GM21381 (cell line): ENCODE measurements at regions not wholly inside any gene's neighbourhood (a gene's known extent, or its start where the extent isn't known, plus 50 kb on each side); places are given as distances from the start of the nearest gene placed in this dataset.
"Not testable (repeated sequence)": the region's sequence is repeated elsewhere in the genome, so short reads cannot be mapped to it uniquely, and the experiment has no call there.

Experiments
- ATAC-seq: cut with Tn5 transposase; IDR thresholded peaks from one replicate; pipeline ENCODE4 v1.9.1; 2021; ENCODE audit warnings: mild to moderate bottlenecking, moderate library complexity; ENCODE audit not compliant: unreplicated experiment

DNA sequence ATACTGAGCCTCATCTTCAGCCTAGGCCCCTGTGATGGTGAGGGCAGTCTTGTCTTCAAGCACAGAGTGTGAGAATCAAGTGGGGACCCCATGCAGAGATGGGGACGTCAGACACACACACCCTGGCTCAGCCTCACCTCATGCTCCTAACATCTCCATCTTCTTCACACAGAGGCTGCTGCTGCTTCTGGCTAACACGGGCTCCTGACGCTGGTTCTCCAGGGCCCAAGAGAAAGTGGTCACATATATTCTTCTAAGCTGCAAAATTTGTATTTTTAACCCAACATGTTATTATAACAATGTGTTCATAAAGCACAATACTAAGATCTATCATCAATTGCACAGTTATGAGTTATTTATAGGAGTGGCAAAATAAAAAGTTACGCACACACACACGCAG is 101.2 kb downstream of the VPREB1 start:
- no peak for ATAC-seq

DNA sequence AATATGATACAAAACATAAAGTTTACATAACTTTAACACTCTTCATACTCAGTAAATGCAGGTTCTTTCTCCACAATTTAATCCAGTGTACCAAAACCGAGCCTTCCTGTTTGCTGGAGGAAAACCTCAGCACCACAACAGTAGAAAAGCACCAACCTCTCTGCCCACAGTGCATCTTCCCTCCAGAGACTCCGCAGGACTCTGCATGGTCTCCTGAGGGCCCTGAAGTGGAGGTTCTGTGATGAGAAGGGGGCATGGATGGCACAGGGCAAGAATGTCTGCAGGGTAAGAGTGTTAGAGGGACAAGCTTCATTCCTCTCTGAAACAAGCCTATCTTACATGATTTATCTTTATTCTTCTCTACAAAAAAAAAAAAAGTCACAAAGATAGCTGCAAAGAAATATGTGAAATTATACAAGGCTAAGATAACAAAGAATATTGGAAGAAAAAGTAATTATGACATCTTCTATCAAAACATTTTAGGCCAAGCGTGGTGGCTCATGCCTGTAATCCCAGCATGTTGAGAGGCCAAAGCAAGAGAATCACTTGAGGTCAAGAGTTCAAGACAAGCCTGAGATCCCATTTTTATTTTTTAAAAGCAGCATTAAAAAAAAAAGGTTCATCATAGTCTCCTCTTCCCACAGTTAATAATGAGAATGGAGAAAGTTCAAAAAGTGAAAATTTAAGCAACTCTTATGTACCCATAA is 102.0 kb downstream of the VPREB1 start:
- no peak for ATAC-seq

DNA sequence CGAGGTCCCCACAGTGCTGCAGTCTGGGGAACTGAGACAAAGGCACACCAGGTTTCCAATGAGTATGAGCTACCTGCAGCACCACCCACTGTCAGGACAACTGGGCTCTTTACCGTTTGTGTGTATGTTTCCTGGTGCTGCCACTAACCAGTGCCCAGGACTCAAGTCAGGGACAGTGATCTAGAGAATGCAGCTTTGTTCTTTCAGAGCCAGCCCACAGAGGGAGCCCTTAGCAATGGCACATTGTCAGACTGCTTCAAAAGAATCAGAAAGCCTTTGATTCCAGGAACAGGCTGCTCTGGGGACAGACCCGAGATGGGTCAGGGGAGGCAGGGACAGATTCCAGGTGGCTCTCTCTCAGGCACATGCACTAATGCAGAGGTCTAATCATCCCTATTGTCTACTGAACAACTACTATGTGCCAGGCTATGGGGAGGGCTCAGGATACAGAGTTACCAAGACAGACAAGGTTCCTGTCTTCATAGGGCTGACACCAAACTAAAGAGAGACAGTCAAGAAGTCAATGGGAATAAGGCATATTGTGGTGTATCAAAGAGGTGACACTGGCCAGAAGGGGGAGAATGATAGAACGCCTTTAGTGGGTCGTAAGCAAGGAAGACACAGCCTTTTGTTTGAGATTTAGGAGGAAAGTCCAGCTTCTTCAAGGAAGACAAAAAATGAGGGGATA is 103.7 kb downstream of the VPREB1 start:
- no peak for ATAC-seq

DNA sequence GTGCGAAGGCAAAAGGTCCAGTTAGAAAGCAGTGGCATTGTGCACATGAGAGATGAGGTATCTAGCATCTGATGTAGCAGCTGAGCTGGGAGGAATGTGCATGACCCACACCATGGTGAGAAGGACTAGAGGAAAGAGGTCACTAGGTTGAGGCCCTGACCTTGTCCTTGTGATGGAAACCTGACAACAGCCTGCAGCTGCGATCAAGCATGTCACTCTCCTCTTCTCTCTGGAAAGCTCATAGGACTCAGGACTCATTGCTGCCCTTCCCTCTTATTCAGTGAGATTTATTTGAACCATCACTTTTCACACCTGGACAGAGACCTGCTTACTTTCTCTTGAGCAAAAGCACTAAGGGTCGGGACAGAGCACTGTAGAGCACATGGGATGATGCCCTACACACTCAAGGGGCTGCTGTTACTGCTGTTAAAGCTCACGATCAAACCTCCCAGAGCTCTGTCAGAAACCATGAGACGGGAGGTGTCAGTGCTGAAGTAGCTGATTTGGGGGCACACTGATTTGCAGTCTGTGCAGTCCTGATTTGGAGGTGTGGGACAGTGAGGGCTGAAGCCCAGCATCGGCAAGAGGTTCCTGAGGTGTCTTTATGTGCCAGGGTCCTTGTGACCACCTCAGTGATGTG is 104.3 kb downstream of the VPREB1 start:
- no peak for ATAC-seq

DNA sequence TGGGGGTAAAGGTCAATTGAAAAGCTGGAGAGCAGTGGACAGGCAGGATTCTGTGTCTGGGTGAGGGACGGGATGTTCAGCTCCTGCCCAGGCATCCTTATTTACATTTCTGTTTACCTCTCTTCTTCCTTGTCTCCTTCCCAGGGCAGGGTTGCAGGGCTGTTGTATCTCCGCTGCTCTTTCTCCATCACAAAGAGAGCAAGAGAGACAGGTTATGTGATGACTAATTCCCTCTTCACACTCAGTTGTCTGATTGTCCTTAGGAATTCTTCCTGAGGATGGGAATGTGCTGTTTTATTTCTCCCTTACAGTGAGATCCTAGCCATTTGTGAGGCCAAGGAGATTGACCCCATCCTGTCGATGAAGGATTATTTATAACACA is 104.9 kb downstream of the VPREB1 start:
- ATAC-seq: no peak

DNA sequence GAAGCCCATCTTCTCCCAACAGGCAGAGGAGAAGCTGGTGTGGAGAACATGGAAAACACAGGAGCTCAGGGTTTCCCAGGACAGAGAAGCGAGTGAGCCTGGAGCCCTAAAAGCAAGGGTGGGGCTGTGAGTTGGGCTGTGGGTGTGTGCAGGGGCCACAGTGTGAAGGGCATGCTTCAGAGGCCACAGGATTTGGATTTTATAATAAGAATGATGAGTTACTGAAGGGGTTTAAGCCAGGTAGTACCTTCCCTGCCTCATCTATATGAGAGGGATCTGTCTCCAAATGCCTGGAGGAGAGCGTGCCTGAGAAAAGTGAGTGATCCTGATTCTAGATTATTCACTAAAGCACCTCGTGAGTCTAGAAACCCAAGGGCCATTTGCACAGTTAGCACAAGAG is 106.8 kb downstream of the VPREB1 start:
- ATAC-seq: no peak

DNA sequence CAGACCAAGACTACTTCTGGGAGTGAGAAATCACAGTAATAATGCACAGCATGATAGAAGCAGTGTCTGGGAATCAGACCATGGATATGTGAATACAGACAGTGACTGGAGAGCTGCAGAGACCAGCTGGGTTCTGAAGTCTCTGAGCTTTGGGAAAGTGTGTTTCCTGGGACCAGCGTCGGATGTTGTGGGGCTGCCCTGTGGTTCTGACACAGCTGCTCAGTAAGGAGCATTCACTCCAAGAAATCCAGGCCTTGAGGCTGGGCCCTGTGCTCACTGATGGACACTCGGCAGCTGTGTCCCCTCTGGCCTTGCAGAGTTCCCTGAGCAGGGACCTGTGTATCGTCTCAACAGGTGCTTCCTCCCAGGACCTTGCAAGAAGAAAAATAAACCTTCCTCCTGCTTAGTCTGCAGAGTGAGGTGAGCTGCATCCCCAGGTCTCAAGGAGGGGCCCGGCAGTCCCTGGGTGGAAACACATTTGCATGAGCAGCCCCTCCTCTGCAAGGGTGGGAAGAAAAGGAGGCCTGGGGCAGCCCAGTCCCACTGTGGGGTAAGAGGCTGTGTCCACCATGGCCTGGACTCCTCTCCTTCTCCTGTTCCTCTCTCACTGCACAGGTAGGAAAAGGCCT is 107.9 kb downstream of the VPREB1 start:
- ATAC-seq: no peak

DNA sequence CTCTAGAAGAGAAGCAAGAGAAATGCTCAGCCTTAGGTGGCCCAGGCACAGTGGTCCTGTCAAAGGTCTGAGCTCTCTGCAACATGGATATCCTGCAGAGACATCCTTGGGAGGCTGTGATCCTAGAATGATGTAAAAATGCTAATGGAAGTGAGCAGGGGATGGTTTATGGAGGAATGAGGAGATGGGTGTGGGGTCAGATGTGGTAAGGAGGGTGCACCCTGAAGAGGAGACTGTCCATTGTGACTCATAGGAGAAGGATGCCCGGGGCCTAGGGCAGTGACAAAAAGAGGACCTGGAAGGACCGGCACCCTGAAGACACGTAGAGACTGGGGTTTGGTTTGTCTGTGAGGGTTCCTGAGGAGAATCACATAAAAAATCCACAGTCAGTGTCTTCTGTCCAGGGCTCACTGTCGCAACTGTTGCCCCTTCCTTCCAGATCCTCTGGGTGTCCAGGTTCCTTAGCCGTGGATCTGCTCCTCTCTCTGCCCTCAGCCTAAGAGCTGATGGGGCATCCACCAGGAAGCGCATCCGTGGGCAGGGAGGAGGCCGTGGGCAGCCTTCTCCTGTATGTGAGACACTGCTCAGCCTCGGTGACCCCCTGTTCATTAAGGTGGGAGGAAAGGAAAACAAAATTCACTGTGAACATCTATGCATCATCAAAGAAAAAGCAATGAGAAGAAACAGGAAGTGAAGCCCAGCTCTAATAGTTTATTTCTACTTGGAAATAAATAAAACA is 110.7 kb downstream of the VPREB1 start:
- no peak for ATAC-seq

DNA sequence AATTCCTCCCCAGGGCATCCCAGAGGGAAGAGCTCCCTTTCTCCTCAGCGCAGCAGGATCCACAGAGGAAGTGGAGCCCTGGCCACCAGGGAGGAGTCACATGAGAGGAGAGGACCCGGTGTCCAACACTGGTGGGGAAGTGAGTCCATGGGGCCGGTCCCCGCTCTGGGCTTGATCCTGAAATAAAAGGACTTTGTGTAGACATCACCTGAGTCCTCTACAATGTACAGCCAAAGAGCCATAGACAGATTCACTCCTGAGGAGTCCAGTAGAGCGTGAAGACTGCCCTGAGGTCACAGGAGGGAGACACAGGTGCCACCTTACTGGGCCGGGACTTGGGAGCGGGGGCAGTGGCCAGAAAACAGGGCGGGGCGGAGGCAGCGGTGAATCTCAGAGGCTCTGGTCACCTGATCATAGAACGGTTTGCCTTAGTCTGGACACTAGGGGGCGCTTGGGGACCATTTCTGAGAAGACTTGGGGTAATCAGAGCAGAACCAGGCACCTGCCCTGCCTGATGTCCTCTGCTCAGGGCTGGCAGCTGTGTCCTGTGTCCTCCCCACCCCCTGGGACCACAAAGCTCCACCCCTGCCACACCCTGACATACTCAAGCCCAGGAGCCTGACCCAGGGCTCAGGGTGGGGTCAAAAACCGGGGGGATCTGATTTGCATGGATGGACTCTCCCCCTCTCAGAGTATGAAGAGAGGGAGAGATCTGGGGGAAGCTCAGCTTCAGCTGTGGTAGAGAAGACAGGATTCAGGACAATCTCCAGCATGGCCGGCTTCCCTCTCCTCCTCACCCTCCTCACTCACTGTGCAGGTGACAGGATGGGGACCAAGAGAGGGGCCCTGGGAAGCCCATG is 112.7 kb downstream of the VPREB1 start:
- ATAC-seq: peak; percentile 72

DNA sequence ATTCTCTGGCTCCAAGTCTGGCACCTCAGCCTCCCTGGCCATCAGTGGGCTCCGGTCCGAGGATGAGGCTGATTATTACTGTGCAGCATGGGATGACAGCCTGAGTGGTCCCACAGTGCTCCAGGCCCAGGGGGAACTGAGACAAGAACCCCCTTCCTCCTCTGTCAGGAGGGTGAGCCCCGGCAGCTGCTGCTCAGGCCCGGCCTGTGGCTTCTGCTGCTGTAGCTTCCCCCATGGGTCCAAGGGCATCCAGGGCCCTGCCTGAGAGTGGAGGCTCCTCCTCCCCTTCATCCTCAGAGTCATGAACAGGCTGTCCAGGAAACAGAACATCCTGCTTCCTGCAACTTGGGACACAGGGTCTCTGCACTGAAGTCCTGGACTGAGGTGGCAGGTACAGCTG is 113.6 kb downstream of the VPREB1 start:
- ATAC-seq: no peak

DNA sequence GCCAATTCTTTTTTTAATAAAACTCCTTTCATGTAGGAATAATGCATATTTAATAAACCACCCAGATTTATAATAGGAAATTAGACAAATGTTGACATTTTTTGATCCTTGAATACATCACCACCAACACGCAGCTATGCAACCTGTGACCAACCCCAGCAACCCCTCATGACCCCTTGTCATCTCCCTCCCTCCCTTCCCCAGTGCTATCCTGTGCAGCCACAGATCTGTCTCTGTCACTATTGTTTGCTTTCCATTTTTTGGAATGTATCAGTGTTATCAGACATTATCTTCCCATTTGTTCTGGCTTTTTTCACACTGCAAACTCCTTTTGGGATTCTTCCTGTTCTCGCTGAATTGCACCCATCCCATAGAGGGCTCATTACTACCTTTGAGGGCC is 114.1 kb downstream of the VPREB1 start:
- no peak for ATAC-seq

DNA sequence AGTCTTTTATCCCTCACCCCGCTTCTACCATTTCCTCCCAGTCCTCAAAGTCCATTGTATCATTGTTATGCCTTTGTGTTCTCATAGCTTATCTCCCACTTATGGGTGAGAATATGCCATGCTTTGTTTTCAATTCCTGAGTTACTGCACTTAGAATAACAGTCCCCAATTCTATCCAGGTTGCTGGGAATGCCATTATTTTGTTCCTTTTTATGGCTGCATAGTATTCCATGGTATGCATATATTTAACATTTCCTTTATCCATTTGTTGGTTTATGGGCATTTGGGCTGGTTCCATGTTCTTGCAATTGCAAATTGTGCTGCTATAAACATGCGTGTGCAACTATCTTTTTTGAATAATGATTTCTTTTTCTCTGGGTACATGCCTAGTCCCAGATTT is 114.9 kb downstream of the VPREB1 start:
- ATAC-seq: no peak

DNA sequence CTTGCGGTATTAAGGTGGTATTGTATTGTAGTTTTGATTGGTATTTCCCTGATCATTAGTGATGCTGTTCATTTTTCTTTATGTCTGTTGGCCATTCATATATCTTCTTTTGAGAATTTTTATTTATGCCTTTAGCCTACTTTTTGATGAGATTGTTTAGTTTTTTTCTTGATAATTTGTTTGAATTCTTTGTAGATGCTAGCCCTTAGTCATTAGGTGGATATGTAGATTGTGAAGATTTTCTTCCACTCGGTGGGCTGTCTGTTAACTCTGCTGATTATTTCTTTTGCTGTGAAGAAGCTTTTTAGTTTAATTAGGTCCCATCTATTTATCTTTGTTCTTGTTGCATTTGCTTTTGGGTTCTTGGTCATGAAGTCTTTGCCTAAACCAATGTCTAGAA is 115.4 kb downstream of the VPREB1 start:
- no peak for ATAC-seq

DNA sequence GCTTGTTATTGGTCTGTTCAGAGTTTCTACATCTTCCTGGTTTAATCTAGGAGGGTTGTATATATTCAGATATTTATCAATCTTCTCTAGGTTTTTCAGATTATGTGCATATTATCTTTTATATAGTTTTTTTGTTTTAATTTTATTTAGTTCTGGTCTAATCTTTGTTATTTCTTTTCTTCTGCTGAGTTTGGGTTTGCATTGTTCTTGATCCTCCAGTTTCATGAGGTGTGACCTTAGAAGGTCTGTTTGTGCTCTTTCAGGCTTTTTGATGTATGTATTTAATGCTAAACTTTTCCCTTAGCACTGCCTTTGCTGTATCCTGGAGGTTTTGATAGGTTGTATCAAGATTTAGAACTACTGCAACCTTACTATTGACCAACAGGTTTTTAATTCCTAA is 117.7 kb downstream of the VPREB1 start:
- ATAC-seq: no peak

DNA sequence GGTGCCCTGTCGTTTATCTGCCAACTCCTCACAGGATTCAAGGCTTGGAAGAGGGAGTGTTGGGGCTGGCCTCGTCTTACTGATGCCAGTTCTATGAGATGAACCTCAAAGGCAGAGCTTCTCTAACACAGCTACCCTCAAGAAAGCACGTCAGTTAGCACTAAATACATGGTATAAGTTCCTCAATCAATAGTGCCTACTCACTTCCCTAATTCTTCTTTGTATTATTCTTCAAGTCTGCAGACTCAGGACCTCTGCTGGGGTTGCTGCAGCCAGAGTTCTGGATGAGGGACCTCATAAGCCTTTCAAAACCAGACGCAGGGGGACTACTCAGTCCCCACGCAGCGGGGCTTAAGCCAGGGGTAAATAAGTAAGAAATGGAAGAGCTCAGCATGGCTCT is 118.3 kb downstream of the VPREB1 start:
- ATAC-seq: no peak

DNA sequence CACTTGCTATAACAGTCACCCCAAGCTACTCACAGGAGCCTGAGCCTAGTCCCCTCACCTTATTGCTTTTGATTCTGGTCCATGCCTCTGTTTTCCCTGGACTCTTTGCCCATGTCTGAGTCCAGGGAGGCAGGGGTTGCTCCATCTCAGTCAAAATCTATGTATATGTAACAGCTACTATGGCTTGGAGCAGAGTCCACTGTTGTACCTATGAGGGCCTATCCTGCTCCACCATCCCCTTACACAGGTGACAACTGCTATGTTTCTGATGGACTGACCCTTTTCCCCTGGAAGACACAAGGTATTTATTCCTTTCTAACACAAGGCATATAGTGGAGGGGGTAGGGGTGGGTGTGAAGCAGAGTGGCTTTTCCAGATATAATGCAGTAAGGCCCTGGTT is 119.6 kb downstream of the VPREB1 start:
- no peak for ATAC-seq

DNA sequence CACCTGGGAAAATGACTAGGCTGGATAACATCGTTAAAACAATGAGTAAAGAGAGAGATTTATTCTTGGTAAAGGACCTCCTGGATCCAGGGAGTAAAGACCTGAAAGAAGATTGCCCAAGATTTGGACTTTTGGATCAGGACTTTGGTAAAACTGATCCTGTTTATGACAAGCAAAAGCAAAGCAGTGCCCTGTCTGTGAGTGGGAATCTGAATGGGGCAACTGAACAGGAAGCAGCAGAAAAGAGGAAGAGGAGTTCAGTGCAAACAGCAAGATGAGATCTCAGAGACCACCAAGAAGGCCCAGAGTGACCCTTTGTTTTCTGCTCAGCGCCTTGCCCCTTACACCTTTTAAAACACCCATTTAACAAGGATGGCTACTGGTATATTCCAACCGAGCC is 122.0 kb downstream of the VPREB1 start:
- no peak for ATAC-seq

DNA sequence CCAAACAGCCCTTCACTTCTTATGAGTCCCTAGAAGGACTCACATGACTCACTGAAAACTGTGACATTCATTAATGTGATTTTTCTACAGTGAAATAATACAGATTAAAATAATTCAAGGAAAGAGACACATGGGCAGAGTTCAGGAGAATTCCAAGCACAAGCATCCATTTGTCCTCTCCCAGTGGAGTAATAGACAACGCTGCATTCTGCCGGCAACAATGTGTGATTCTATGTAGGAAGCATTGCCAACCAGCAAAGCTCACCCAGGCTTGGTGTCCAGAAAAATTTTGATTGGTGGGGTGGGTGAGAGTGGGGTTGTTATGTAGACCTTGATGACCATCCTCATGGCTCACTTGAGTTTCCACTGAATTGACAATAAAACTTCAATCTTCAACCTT is 123.9 kb downstream of the VPREB1 start:
- ATAC-seq: no peak

DNA sequence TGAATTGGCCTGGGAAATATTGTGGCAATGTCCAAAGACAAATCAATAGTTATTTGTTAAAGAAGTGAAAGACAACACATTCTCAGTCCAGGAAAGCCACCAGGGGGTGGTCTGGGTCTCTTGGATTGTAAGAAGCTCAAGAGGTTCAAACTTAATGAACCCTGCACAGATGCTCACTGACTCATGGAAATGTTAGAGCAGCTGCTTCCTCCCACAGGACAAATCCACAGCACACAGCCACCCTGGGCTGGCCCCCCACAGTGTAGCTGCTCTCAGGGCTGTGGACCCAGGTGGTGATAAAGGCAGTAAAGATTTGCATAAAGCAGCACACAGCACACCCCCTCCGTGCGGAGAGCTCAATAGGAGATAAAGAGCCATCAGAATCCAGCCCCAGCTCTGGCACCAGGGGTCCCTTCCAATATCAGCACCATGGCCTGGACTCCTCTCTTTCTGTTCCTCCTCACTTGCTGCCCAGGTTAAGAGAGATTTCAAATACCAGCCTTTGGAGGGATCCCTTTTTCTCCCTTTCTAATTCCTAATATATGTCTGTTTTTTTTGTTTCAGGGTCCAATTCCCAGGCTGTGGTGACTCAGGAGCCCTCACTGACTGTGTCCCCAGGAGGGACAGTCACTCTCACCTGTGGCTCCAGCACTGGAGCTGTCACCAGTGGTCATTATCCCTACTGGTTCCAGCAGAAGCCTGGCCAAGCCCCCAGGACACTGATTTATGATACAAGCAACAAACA is 124.8 kb downstream of the VPREB1 start:
- not testable (repeated sequence) for ATAC-seq

DNA sequence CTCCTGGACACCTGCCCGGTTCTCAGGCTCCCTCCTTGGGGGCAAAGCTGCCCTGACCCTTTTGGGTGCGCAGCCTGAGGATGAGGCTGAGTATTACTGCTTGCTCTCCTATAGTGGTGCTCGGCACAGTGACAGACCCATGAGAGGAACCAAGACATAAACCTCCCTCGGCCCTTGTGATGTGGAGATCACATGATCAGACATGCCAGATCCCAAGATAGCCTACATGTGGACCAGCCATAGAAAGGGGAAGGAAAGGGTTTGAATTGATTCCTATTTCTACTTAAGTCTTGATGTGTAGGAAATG is 125.3 kb downstream of the VPREB1 start:
- ATAC-seq: no peak
